ENCODE measurements at regions not wholly inside any gene's neighbourhood (a gene's known extent, or its start where the extent isn't known, plus 50 kb on each side); places are given as distances from the start of the nearest gene placed in this dataset.
"Not testable (repeated sequence)": the region's sequence is repeated elsewhere in the genome, so short reads cannot be mapped to it uniquely, and the experiment has no call there.

DNA sequence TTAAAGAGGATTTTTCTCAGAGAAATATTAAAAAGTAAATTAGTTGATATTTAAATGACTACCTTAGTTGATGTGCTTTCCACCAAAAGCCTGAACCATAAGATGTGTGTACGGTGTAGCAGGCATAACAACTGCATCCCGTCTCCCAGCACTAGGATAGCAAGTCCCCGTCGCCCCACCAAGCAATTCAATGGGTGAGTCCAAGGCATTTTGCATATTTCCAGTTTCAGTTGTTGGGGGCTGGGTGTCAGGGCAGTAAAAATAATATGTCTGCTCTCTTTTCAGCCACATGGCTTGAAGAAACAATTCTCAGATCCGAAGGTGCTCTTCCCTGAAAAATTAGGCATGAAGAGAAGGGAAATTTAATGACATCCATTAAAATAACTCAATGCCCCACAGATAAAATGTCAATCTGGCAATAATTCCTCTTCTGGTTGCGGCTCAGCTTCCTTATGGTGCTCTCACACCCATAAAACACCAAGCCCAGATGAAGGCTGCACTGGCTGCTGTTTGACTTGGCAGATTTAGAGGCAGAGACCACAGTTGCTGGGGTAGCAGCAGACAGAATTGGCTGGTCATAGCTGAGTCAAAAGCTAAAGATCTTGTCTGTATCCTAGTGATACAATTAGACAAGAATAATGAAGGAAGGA, 124.4 kb upstream of the ADCY2 start:
- no peak overlapping the region for H3K4me3 Mint-ChIP-seq
- no peaks in the 10 kb centered on the region for H3K36me3 Mint-ChIP-seq (ENCODE audit: low read depth)
- H3K27me3 Mint-ChIP-seq = no peaks in the 10 kb centered on the region
- no peak overlapping the region for H3K27ac Mint-ChIP-seq
- DNase-seq = no peak
- no peaks in the 10 kb centered on the region for H3K9me3 Mint-ChIP-seq
- no peaks in the 10 kb centered on the region for H3K4me1 Mint-ChIP-seq (ENCODE audit: low read depth)

DNA sequence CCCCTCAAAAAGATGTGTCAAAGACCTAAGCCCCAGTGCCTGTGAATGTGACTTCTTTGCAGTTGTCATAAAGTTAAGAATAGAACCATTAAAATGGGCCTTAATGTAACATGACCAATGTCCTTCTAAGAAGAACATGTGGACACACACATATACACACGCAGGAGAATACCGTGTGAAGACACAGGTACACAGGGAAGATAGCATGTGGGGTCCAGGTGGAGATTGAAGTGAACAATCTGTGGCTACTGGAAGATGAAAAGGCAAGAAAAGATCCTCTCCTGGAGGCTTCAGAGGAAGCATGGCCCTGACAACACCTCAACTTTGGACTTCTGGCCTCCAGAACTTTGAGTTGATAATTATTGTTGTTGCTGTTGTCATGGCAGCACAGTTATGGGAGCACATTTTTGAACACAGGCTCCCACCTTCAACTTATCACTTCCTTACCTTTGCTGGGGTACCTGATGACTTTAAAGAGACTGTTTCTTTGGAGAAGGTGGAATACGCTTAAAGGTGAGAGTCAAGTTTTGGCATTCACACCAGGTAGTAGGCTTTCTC, 123.5 kb upstream of the ADCY2 start:
- no peaks in the 10 kb centered on the region for H3K27me3 Mint-ChIP-seq
- H3K9me3 Mint-ChIP-seq = no peaks in the 10 kb centered on the region
- DNase-seq = no peak
- H3K4me1 Mint-ChIP-seq (ENCODE audit: low read depth) = no peaks in the 10 kb centered on the region
- no peak overlapping the region for H3K27ac Mint-ChIP-seq
- no peaks in the 10 kb centered on the region for H3K36me3 Mint-ChIP-seq (ENCODE audit: low read depth)
- no peak overlapping the region for H3K4me3 Mint-ChIP-seq

DNA sequence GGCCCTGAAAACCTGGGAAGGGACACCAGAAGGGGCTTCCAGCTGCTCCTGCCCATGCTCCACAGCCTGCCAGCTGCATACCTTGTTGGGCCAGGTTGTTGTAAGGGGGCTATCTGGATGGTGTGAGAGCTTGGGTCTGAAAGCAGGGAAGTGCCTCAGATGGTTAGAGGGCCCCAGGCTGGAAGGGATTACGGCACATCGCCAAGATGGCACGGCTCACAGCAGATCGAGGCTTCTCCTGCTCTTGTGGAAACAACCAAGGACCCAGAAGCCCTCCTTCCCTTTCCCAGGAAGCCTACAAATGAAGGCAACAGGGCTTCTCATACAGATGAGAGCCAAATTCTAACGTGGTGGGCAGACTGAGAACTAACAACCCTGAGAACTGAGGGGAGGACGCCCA, 121.7 kb upstream of the ADCY2 start:
- H3K4me1 Mint-ChIP-seq (ENCODE audit: low read depth) = no peaks in the 10 kb centered on the region
- DNase-seq = no peak
- no peaks in the 10 kb centered on the region for H3K27me3 Mint-ChIP-seq
- no peaks in the 10 kb centered on the region for H3K36me3 Mint-ChIP-seq (ENCODE audit: low read depth)
- no peak overlapping the region for H3K27ac Mint-ChIP-seq
- no peaks in the 10 kb centered on the region for H3K9me3 Mint-ChIP-seq
- no peak overlapping the region for H3K4me3 Mint-ChIP-seq

DNA sequence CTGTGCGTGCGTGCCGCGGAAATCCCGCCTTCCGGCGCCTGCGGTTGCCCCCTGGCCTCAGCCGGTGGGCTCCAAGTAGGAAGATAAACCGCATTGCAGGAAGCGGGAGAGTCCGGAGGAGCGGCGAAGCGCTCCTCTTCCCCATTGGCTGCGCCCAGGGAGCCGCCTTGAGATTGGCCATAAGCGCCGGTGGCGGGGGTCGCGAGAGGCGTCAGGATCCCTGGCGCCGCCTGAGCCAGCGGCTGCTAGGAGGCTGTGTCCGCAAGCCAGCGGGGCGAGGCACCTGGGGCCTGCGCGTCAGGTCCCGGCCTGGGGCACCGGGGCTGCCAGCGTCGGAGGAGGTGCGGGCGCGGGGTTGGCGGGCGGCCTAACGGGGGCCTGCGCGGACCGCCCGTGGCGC, 106.3 kb upstream of the ADCY2 start:
- not testable (repeated sequence) for H3K27me3 Mint-ChIP-seq; H3K36me3 Mint-ChIP-seq (ENCODE audit: low read depth); H3K9me3 Mint-ChIP-seq; H3K4me3 Mint-ChIP-seq; H3K4me1 Mint-ChIP-seq (ENCODE audit: low read depth); H3K27ac Mint-ChIP-seq; DNase-seq

DNA sequence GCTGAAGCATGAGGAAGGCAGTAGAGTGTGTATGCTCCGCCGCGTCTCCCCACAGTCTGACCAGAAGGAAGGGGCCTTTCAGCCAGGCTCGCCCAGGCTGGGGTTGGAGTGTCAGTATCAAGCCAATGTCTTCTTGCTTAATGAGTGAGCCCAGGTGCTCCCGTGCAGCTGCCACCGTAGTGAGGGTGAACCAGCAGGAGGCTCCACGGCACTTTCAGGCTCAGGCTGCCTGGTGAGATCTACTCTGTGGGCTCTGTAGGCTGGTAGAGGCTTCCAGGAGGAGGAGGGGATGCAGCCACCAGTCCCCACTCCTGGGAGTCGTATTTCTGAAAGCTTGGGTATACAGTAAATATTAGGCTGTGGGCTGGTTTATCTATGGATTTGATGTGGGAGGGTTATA, 98.1 kb upstream of the ADCY2 start:
- not testable (repeated sequence) for DNase-seq; H3K36me3 Mint-ChIP-seq (ENCODE audit: low read depth); H3K4me3 Mint-ChIP-seq; H3K4me1 Mint-ChIP-seq (ENCODE audit: low read depth); H3K27me3 Mint-ChIP-seq; H3K27ac Mint-ChIP-seq; H3K9me3 Mint-ChIP-seq

DNA sequence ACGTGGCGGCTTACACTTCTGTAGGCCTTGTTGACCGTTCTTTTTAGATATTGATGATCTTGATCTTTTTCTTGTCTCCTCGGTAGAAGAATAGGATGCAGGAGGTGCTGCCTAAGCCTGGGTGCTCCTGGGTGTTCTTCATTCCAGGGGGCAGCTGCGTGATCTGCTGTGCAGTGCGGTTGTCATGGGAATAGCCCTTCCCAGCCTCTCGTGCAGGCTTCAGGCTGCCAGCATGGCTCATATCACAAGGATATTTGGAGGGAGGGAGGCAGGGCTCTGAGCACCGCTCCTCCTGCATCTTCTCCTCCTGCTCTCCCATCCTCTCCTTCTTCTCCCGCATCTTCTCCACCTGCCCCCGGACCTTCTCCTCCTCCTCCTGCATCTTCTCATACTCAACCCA, 96.2 kb upstream of the ADCY2 start:
- not testable (repeated sequence) for H3K4me3 Mint-ChIP-seq, DNase-seq, H3K27ac Mint-ChIP-seq

DNA sequence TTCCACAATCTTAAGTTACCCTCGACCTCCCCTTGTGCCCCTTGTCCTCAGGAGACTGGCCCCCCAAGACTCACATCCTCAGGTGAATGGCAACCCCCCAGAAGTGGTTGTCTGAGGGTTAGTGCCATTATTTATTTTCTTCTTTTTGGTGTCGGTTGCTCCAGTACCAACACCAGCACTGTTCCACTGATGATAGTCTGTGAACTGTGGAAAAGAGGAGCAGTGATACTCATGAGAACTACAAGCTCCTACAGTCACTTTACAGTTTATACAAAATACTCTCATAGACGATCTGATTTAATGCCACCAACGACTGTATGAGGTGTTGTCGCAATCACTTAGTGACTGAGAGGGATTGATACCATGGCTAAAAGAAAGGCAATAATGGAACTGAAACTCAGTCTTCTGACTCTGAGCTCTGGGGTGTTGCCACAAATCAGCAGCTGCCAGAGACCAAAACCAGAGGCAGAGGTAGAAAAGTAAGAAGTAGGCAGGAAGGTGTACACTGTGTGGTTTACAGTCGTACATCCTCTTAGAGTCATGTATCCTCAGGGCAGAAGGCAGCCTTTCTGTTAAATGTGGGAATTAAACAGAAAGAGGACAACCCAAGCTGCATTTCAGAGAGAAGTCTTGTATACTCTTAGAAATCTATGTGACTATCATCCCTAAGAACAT, 90.8 kb upstream of the ADCY2 start:
- H3K36me3 Mint-ChIP-seq (ENCODE audit: low read depth); H3K9me3 Mint-ChIP-seq; H3K27ac Mint-ChIP-seq; H3K4me1 Mint-ChIP-seq (ENCODE audit: low read depth); DNase-seq; H3K4me3 Mint-ChIP-seq; H3K27me3 Mint-ChIP-seq: not testable (repeated sequence)

More for the DNA sequence above, 96.2 kb upstream of the ADCY2 start:
- not testable (repeated sequence) for H3K9me3 Mint-ChIP-seq; H3K4me1 Mint-ChIP-seq (ENCODE audit: low read depth); H3K36me3 Mint-ChIP-seq (ENCODE audit: low read depth); H3K27me3 Mint-ChIP-seq

DNA sequence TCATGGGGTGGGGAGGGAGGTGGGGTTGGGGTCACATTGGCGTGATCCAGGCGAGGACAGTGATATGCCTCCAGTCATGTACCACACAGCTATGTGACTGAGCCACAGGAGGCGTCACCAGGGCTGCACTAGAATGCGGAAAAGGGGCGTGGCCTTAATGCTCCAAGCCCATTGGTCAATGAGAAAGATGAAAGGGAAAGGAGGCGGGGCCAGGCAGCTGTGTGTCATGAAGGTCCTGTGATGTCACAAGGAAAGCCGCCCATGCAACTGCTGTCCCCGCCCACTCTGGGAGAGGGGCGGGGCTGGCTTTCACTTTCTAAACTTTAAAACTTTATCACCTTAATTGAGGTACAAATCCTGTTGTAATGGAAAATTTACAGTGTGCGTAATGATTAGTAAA, 89.4 kb upstream of the ADCY2 start:
- not testable (repeated sequence) for H3K27me3 Mint-ChIP-seq; H3K36me3 Mint-ChIP-seq (ENCODE audit: low read depth); H3K4me3 Mint-ChIP-seq; H3K9me3 Mint-ChIP-seq; H3K4me1 Mint-ChIP-seq (ENCODE audit: low read depth); H3K27ac Mint-ChIP-seq; DNase-seq

DNA sequence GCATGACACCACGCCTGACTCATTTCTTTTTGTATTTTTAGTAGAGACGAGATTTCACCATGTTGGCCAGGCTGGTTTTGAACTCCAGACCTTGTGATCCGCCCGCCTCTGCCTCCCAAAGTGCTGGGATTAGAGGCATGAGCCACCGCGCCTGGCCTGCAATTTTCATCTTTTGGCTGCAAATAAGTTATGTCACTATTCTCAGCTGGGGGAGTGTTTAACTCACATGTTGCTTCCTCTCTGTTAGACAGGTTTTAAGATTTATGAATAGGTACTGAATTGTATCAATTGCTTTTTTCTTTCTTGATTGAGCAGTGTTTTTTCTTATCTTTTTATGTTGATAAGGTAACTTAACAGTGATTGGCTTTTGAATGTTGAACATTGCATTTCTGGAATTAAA, 88.2 kb upstream of the ADCY2 start:
- H3K27me3 Mint-ChIP-seq; H3K4me1 Mint-ChIP-seq (ENCODE audit: low read depth); H3K4me3 Mint-ChIP-seq; H3K9me3 Mint-ChIP-seq; H3K36me3 Mint-ChIP-seq (ENCODE audit: low read depth); H3K27ac Mint-ChIP-seq; DNase-seq: not testable (repeated sequence)

DNA sequence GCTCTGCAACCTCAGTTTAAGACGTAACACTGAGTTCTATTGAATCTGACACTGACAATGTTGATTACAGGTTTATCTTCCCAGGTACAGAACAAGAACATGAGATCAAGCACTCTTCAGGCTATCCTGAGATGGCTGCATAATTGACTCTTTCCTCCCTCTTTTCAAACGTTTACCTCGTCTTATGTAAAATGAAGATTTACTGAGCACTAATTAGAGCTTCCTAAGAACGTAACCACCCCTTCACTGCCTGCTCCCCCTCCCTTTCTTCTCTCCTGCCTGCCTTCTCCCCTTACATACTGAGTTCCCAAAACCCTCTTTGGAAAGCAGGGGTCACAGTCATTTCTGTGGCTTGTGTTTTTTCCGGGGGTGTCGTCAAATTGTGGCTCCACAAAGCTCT, 86.2 kb upstream of the ADCY2 start:
- H3K27me3 Mint-ChIP-seq; H3K9me3 Mint-ChIP-seq; H3K27ac Mint-ChIP-seq; H3K36me3 Mint-ChIP-seq (ENCODE audit: low read depth); H3K4me3 Mint-ChIP-seq; H3K4me1 Mint-ChIP-seq (ENCODE audit: low read depth); DNase-seq: not testable (repeated sequence)

DNA sequence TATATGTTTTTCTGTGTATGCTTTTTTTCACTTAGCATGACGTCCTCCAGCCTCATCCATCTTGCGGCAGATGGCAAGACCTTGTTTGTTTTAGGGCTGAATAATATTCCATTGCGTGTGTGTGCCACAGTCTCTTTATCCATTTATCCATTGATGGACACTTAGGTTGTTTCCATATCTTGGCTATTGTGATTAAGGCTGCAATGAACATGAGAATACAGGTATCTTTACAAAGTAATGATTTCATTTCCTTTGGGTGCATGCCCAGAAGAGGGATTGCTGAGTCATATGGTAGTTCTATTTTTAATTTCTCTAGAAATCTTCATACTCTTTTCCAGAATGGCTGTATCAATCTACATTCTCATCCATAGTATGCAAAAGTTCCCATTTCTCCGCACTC, 85.3 kb upstream of the ADCY2 start:
- DNase-seq; H3K36me3 Mint-ChIP-seq (ENCODE audit: low read depth); H3K4me3 Mint-ChIP-seq; H3K9me3 Mint-ChIP-seq; H3K27me3 Mint-ChIP-seq; H3K4me1 Mint-ChIP-seq (ENCODE audit: low read depth); H3K27ac Mint-ChIP-seq: not testable (repeated sequence)

DNA sequence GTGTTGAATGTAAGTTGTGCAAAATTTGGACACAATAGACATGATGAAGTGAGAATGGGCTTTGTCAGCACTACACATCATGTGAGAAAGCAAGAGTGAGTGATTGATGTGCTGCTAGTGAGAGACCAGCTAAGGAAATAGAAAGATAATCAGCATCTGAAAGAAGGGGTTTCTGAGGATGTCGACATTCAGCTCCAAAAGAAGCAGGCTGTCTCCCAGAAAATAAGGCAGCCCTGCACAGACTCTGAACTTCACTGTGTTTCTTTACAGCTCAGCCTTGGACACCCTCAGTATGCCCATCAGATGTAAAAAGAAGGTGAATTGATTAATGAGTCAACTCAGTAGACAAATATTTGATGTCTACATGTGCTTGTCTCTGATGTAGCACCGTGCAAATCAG, 80.8 kb upstream of the ADCY2 start:
- DNase-seq = no peak
- Mint-ChIP-seq H3K9me3 (no peaks in the 10 kb centered on the region), H3K4me1 (ENCODE audit: low read depth) (no peaks in the 10 kb centered on the region), H3K27me3 (no peaks in the 10 kb centered on the region), H3K36me3 (ENCODE audit: low read depth) (no peaks in the 10 kb centered on the region), H3K4me3 (no peak overlapping the region), H3K27ac (no peak overlapping the region)

DNA sequence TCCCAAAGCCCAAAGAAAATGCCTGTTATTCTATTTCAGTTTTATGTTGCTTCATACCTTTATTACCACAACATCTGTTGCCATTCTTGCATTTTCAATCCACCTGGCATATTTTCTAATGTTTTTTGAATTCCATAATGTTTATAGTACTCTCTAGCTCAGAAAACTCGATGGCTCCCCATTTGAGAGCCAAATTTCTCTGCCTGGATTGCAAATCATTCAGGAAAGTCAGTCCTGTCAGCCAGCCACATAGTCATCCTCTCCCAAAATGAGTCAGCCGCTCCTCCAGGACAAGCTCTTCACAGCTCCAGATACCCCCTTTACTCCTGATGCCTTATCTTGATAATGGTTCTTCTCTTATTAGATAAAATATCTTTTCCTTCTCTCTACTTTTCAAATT, 78.2 kb upstream of the ADCY2 start:
- H3K27ac Mint-ChIP-seq = no peak overlapping the region

DNA sequence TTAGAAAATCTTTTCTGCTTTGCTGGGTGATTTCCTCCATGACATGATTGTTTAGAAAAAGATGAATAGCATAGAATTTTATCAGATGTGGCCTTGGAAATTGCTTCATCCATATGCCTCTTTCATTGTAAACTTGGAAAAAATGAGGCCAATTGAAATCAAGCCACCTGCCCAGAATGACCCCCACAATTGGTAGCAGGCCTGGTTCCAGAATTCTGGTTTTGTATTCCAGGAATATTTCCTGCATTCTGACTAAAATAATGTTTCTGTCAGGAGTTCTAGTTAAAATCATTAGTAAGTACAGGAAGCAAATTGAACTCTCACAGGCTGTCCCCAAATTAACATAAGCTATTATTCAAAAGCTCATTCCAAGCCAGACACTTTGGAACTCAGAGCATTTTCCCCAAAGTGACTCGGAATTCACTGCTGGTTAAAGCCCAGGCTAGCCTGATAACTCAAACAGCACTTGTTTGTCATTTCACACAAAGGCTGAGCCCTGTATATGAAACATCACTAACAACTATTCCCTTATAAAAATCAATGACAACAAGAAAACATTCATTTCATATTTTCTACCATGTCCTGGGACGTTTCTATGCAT, 75.1 kb upstream of the ADCY2 start:
- Mint-ChIP-seq H3K27me3 (no peaks in the 10 kb centered on the region), H3K27ac (no peak overlapping the region), H3K4me1 (ENCODE audit: low read depth) (no peaks in the 10 kb centered on the region), H3K4me3 (no peak overlapping the region), H3K36me3 (ENCODE audit: low read depth) (no peaks in the 10 kb centered on the region), H3K9me3 (no peaks in the 10 kb centered on the region)
- no peak for DNase-seq

More for the DNA sequence above, 78.2 kb upstream of the ADCY2 start:
- no peaks in the 10 kb centered on the region for H3K36me3 Mint-ChIP-seq (ENCODE audit: low read depth)
- H3K4me3 Mint-ChIP-seq = no peak overlapping the region
- no peaks in the 10 kb centered on the region for H3K27me3 Mint-ChIP-seq
- no peaks in the 10 kb centered on the region for H3K4me1 Mint-ChIP-seq (ENCODE audit: low read depth)
- H3K9me3 Mint-ChIP-seq = no peaks in the 10 kb centered on the region
- DNase-seq = no peak

DNA sequence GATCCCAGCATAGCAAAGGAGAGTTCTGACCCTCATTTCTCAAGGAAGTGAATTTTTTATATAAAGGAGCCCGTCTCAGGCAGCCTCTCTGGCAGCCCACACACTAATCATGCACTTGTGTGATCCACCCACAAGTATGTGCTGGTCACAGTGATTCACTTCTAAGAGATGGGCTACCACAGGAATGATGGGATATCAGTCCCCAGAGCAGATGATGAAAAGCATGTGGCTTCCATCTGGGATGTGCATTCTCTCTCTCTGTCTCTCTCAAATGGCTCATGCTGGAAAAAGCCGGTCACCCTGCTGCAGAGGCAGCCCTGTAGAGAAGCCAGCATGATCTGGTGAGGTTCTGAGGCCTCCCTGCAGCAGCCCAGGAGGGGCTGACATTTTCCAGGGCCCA, 74.2 kb upstream of the ADCY2 start:
- H3K27ac Mint-ChIP-seq = no peak overlapping the region
- no peaks in the 10 kb centered on the region for H3K36me3 Mint-ChIP-seq (ENCODE audit: low read depth)
- H3K4me1 Mint-ChIP-seq (ENCODE audit: low read depth) = no peaks in the 10 kb centered on the region
- no peak for DNase-seq
- H3K27me3 Mint-ChIP-seq = no peaks in the 10 kb centered on the region
- no peak overlapping the region for H3K4me3 Mint-ChIP-seq
- no peaks in the 10 kb centered on the region for H3K9me3 Mint-ChIP-seq

Measured in activated T-cell treated with anti-CD3 and anti-CD28 coated beads, Interleukin-2, amount 50 U/mL, for 24 hours (primary cell).